CD4-positive, CD25-positive, alpha-beta regulatory T cell (primary cell): ENCODE measurements at regions not wholly inside any gene's neighbourhood (a gene's known extent, or its start where the extent isn't known, plus 50 kb on each side); places are given as distances from the start of the nearest gene placed in this dataset.
"Not testable (repeated sequence)": the region's sequence is repeated elsewhere in the genome, so short reads cannot be mapped to it uniquely, and the experiment has no call there.

Experiments used
- ATAC-seq, 2 donors: fragments of 150-1000 bp; cut with Tn5 transposase; one replicate each; pipeline ENCODE4 v1.10.0; 2021; ENCODE audit warnings: low read depth in 2 of 2, moderate number of reproducible peaks in 2 of 2, moderate library complexity in 1 of 2
- DNase-seq, 3 donors: peaks; one replicate each; pipeline versions ENCODE4 v3.0.0 to v3.0.0-alpha.2; 2012 to 2022; ENCODE audit warnings: mixed read lengths in 1 of 3
- H3K27ac ChIP-seq: one replicate; pipeline ENCODE4 v1.7.0; 2013; ENCODE audit warnings: mild to moderate bottlenecking, low read length; ENCODE audit not compliant: insufficient read depth, poor library complexity, severe bottlenecking
- H3K27me3 ChIP-seq: one replicate; pipeline ENCODE4 v1.7.0; 2013; ENCODE audit warnings: low read length; ENCODE audit not compliant: control insufficient read depth, insufficient read depth
- H3K36me3 ChIP-seq: one replicate; pipeline ENCODE4 v1.7.0; 2013; ENCODE audit warnings: mild to moderate bottlenecking, low read length, moderate library complexity; ENCODE audit not compliant: control insufficient read depth, insufficient read depth
- H3K4me1 ChIP-seq: 2 replicates; pipeline ENCODE4 v1.7.0; 2013; ENCODE audit warnings: mild to moderate bottlenecking, low read length; ENCODE audit not compliant: insufficient read depth, control insufficient read depth, poor library complexity, severe bottlenecking
- H3K4me3 ChIP-seq: one replicate; pipeline ENCODE4 v1.7.0; 2013; ENCODE audit warnings: low read depth, mild to moderate bottlenecking, low read length, moderate library complexity
- H3K9me3 ChIP-seq, 2 experiments: 1 replicate in 1 of 2; 2 replicates in 1 of 2; pipeline ENCODE4 v1.7.0; 2013; ENCODE audit warnings: low read length in 2 of 2, mild to moderate bottlenecking in 1 of 2, moderate library complexity in 1 of 2; ENCODE audit not compliant: control insufficient read depth in 2 of 2
- H3K27ac Mint-ChIP-seq, 3 donors: one replicate each; pipeline ENCODE4 v1.8.0; 2020 to 2022; ENCODE audit warnings: mild to moderate bottlenecking in 3 of 3, mixed read lengths in 3 of 3, moderate library complexity in 2 of 3
- H3K27me3 Mint-ChIP-seq: one replicate; pipeline ENCODE4 v1.8.0; 2022; ENCODE audit warnings: mild to moderate bottlenecking, mixed read lengths
- H3K36me3 Mint-ChIP-seq: one replicate; pipeline ENCODE4 v1.8.0; 2020; ENCODE audit warnings: mixed read lengths
- H3K4me1 Mint-ChIP-seq, 4 donors: one replicate each; pipeline ENCODE4 v1.8.0; 2020 to 2022; ENCODE audit warnings: mixed read lengths in 4 of 4, mild to moderate bottlenecking in 1 of 4
- H3K4me3 Mint-ChIP-seq, 4 donors: one replicate each; pipeline ENCODE4 v1.8.0; 2020 to 2022; ENCODE audit warnings: mild to moderate bottlenecking in 4 of 4, mixed read lengths in 4 of 4, moderate library complexity in 3 of 4
- H3K9me3 Mint-ChIP-seq, 7 donors: one replicate each; pipeline ENCODE4 v1.8.0; 2020 to 2022; ENCODE audit warnings: mixed read lengths in 7 of 7, mild to moderate bottlenecking in 3 of 7, moderate library complexity in 2 of 7

DNA sequence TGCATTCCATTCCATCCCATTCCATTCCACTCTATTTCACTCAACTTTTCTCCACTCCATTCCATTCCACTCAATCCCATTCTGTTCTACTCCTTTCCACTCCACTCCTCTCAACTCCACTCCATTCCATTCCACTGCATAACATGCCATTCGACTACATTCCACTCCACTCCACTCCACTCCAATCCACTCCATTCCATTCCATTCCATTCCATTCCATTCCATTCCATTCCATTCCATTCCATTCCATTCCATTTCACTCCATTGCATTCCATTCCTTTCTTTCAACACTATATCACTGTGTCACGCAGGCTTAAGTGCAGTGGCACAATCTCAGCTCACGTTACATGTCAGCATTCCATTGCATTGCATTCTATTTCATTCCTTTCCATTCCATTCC is 1430.4 kb downstream of the TSPY10 start:
- not testable (repeated sequence) for H3K36me3 ChIP-seq, H3K4me3 Mint-ChIP-seq, H3K27ac Mint-ChIP-seq, H3K36me3 Mint-ChIP-seq, H3K4me3 ChIP-seq, H3K27me3 ChIP-seq, H3K4me1 ChIP-seq, DNase-seq, ATAC-seq, H3K4me1 Mint-ChIP-seq, H3K27ac ChIP-seq, H3K27me3 Mint-ChIP-seq
- peaks cover 0 to 80% (median 13%) of the 10 kb centered on the region in 7 donors for H3K9me3 Mint-ChIP-seq
- H3K9me3 ChIP-seq = peaks cover 10 to 32% of the 10 kb centered on the region in 2 experiments

DNA sequence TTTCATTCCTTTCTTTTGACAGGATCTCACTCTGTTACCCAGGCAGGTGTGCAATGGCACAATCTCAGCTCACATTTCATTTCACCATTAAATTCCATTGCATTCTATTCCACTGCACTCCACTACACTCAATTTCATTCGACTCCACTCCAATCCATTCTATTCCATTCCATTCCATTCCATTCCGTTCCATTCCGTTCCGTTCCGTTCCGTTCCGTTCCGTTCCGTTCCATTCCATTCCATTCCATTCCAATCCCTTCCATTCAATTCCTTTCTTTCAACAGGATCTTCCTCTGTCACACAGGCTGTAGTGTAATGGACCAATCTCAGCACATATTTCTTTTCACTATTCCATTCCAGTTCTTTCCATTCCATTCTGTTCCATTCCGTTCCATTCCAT is 1445.7 kb downstream of the TSPY10 start:
- peaks cover 0 to 91% (median 20%) of the 10 kb centered on the region in 7 donors for H3K9me3 Mint-ChIP-seq
- no peak overlapping the region for H3K27ac Mint-ChIP-seq
- Histone ChIP-seq H3K27ac (no peak overlapping the region), H3K4me1 (no peaks in the 10 kb centered on the region), H3K4me3 (no peak overlapping the region), H3K36me3 (no peaks in the 10 kb centered on the region), H3K9me3 (peaks cover 26 to 39% of the 10 kb centered on the region in 2 experiments), H3K27me3 (no peaks in the 10 kb centered on the region)
- H3K4me3 Mint-ChIP-seq = no peak overlapping the region
- H3K27me3 Mint-ChIP-seq = no peaks in the 10 kb centered on the region
- no peak for ATAC-seq
- H3K4me1 Mint-ChIP-seq = no peaks in the 10 kb centered on the region
- H3K36me3 Mint-ChIP-seq = peaks cover 12% of the 10 kb centered on the region
- no peak for DNase-seq

DNA sequence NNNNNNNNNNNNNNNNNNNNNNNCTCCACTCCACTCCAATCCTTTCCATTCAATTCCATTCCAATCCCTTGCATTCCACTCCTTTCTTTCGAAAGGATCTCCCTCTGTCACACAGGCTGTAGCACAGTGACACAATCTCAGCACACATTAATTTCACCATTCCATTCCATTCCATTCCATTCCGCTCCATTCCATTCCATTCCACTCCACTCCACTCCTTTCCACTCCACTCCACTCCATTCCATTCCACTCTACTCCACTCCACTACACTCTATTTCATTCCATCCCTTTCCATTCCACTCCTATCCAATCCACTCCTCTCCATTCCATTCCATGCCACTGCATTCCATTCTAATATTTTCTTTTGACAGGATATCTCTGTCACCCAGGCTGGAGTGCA is 1459.0 kb downstream of the TSPY10 start:
- Histone ChIP-seq H3K36me3 (no peaks in the 10 kb centered on the region), H3K27me3 (no peaks in the 10 kb centered on the region), H3K27ac (no peak overlapping the region), H3K4me1 (no peaks in the 10 kb centered on the region), H3K4me3 (no peak overlapping the region), H3K9me3 (peaks cover 38 to 52% of the 10 kb centered on the region in 2 experiments)
- no peaks in the 10 kb centered on the region for H3K4me1 Mint-ChIP-seq
- DNase-seq = no peak
- no peak overlapping the region for H3K4me3 Mint-ChIP-seq
- H3K27me3 Mint-ChIP-seq = no peaks in the 10 kb centered on the region
- peaks cover 0 to 95% (median 32%) of the 10 kb centered on the region in 7 donors for H3K9me3 Mint-ChIP-seq
- ATAC-seq = no peak
- H3K27ac Mint-ChIP-seq = no peak overlapping the region
- H3K36me3 Mint-ChIP-seq = peaks cover 11% of the 10 kb centered on the region

DNA sequence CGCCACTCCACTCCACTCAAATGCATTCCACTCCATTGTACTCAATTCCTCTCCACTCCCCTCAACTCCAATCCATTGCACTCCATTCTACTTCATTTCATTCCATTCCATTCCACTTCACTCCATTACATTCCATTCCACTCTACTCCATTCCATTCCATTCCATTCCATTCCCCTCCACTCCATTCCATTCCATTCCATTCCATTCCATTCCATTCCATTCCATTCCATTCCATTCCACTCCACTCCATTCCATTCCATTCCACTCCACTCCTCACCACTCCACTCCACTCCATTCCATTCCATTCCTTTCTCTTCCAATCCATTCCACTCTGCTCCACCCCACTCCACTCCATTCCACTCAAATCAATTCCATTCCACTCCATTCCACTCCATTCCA is 1459.9 kb downstream of the TSPY10 start:
- no peak overlapping the region for H3K27ac Mint-ChIP-seq
- no peaks in the 10 kb centered on the region for H3K27me3 Mint-ChIP-seq
- H3K4me3 ChIP-seq = no peak overlapping the region
- ATAC-seq = no peak
- H3K36me3 ChIP-seq = no peaks in the 10 kb centered on the region
- H3K4me1 ChIP-seq = no peaks in the 10 kb centered on the region
- no peak overlapping the region for H3K27ac ChIP-seq
- DNase-seq = no peak
- peaks cover 0 to 95% (median 26%) of the 10 kb centered on the region in 7 donors for H3K9me3 Mint-ChIP-seq
- H3K27me3 ChIP-seq = no peaks in the 10 kb centered on the region
- no peak overlapping the region for H3K4me3 Mint-ChIP-seq
- peaks cover 32 to 53% of the 10 kb centered on the region in 2 experiments for H3K9me3 ChIP-seq
- H3K4me1 Mint-ChIP-seq = no peaks in the 10 kb centered on the region
- H3K36me3 Mint-ChIP-seq = peaks cover 11% of the 10 kb centered on the region

DNA sequence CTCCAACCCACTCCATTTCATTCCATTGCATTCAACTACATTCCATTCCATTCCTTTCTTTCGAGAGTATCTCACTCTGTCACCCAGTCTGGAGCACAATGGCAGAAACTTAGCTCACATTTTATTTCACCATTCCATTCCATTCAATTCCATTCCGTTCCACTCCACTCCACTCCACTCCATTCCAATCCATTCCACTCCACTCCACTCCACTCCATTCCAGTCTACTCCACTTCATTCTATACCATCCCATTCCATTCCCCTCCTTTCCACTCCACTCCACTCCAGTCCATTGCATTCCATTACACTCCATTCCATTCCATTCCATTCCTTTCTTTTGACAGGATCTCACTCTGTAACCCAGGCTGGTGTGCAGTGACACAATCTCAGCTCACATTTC is 1466.3 kb downstream of the TSPY10 start:
- no peaks in the 10 kb centered on the region for H3K36me3 ChIP-seq
- no peaks in the 10 kb centered on the region for H3K4me1 ChIP-seq
- H3K27ac ChIP-seq = no peak overlapping the region
- Mint-ChIP-seq H3K36me3 (no peaks in the 10 kb centered on the region), H3K4me1 (no peaks in the 10 kb centered on the region), H3K9me3 (peaks cover 0 to 90% (median 9%) of the 10 kb centered on the region in 7 donors), H3K27ac (no peak overlapping the region), H3K4me3 (no peak overlapping the region), H3K27me3 (no peaks in the 10 kb centered on the region)
- peaks cover 29 to 30% of the 10 kb centered on the region in 2 experiments for H3K9me3 ChIP-seq
- H3K27me3 ChIP-seq = no peaks in the 10 kb centered on the region
- no peak for ATAC-seq
- no peak overlapping the region for H3K4me3 ChIP-seq
- no peak for DNase-seq

DNA sequence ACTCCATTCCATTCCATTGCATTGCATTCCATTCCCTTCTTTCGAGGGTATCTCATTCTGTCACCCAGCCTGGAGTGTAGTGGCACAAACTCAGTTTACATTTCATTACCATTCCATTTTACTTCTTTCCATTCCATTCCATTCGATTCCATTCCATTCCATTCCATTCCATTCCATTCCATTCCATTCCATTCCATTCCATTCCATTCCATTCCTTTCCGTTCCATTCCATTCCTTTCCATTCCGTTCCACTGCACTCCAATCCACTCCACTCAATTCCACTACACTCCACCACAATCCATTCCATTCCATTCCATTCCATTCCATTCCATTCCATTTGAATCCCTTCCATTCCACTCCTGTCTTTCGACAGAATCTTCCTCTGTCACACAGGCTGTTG is 1472.0 kb downstream of the TSPY10 start:
- not testable (repeated sequence) for H3K4me3 ChIP-seq, H3K4me3 Mint-ChIP-seq, H3K4me1 Mint-ChIP-seq, H3K27me3 Mint-ChIP-seq, H3K4me1 ChIP-seq, DNase-seq, H3K27ac ChIP-seq, H3K27me3 ChIP-seq, H3K36me3 ChIP-seq, H3K27ac Mint-ChIP-seq, H3K36me3 Mint-ChIP-seq
- peaks cover 18 to 19% of the 10 kb centered on the region in 2 experiments for H3K9me3 ChIP-seq
- peaks cover 0 to 69% (median 13%) of the 10 kb centered on the region in 7 donors for H3K9me3 Mint-ChIP-seq
- ATAC-seq = peak in 1 of 2 donors; percentile 45

DNA sequence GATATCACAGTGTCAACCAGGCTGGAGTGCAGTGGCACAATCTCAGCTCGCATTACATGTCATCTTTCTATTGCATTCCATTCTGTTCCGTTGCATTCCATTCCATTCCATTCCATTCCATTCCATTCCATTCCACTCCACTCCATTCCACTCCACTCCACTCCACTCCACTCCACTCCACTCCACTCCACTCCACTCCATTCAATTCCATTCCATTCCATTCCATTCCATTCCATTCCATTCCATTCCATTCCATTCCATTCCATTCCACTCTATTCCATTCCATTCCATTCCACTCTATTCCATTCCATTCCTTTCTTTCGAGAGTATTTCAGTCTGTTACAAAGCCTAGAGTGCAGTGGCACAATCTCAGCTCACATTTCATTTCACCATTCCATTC is 1486.5 kb downstream of the TSPY10 start:
- not testable (repeated sequence) for H3K4me3 Mint-ChIP-seq, H3K27me3 ChIP-seq, H3K4me1 Mint-ChIP-seq, H3K36me3 Mint-ChIP-seq, H3K4me1 ChIP-seq, H3K27ac ChIP-seq, H3K27ac Mint-ChIP-seq, H3K27me3 Mint-ChIP-seq, DNase-seq, ATAC-seq, H3K36me3 ChIP-seq, H3K4me3 ChIP-seq
- H3K9me3 Mint-ChIP-seq = peaks cover 0 to 85% (median 13%) of the 10 kb centered on the region in 7 donors
- peaks cover 31 to 34% of the 10 kb centered on the region in 2 experiments for H3K9me3 ChIP-seq

DNA sequence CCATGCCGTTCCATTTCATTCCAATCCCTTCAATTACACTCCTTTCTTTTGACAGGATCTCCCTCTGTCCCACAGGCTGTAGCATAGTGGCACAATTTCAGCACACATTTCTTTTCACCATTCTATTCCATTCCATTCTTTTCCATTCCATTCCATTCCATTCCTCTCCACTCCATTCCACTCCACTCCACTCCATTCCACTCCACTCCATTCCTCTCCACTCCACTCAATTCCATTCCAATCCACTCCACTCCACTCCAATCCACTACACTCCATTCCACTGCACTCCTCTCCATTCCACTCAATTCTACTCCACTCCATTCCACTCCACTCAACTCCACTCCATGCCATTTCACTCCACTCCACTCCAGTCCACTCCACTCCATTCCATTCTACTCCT is 1495.1 kb downstream of the TSPY10 start:
- Histone ChIP-seq H3K36me3 (no peaks in the 10 kb centered on the region), H3K4me3 (no peak overlapping the region), H3K4me1 (no peaks in the 10 kb centered on the region), H3K27ac (no peak overlapping the region), H3K27me3 (no peaks in the 10 kb centered on the region), H3K9me3 (peaks cover 20% of the 10 kb centered on the region in 2 experiments)
- Mint-ChIP-seq H3K9me3 (peaks cover 0 to 89% (median 19%) of the 10 kb centered on the region in 7 donors), H3K36me3 (no peaks in the 10 kb centered on the region), H3K4me3 (no peak overlapping the region), H3K27ac (no peak overlapping the region), H3K27me3 (no peaks in the 10 kb centered on the region), H3K4me1 (peaks cover 0 to 2% (median 0%) of the 10 kb centered on the region in 4 donors)
- DNase-seq (no peak), ATAC-seq (no peak)
